Prostate gland (tissue), 2 donors: ENCODE measurements at regions not wholly inside any gene's neighbourhood (a gene's known extent, or its start where the extent isn't known, plus 50 kb on each side); places are given as distances from the start of the nearest gene placed in this dataset.

Source experiments
- CTCF ChIP-seq, 4 experiments: fragments of 200-600 bp in 2 of 4; fragments of 450-650 bp in 2 of 4; sonication (generic) in 2 of 4; IDR thresholded peaks; 1 replicate in 3 of 4; 2 replicates in 1 of 4; pipeline ENCODE4 v1.5.1; 2016 to 2019; ENCODE audit warnings: antibody characterized with exemption in 4 of 4, mild to moderate bottlenecking in 2 of 4, moderate library complexity in 2 of 4
- POLR2A ChIP-seq: fragments of 450-650 bp; IDR thresholded peaks from one replicate; pipeline ENCODE4 v1.6.1; 2016; ENCODE audit warnings: antibody characterized with exemption, mild to moderate bottlenecking
- POLR2AphosphoS5 ChIP-seq: sonication (generic); formaldehyde crosslinking; IDR thresholded peaks from one replicate; pipeline ENCODE4 v1.6.1; 2017; ENCODE audit warnings: antibody characterized with exemption

- TF ChIP-seq CTCF (IDR thresholded peaks at IDR 0.05) (no peak), POLR2AphosphoS5 (no peak), POLR2A (no peak)
Measured at GRCh38 chr20:10730629-10731183, 56.9 kb upstream of the JAG1 start.
